IMR-90 (cell line): ENCODE measurements at regions not wholly inside any gene's neighbourhood (a gene's known extent, or its start where the extent isn't known, plus 50 kb on each side); places are given as distances from the start of the nearest gene placed in this dataset.
A peak's percentile ranks its signal among the peaks of the same experiment; 100 is the strongest.

Experiments
- ATAC-seq: fragments of 200-7000 bp; cut with Tn5 transposase; 2 replicates; pipeline ENCODE4 v1.9.1; 2020; ENCODE audit warnings: low read depth, mild to moderate bottlenecking, moderate library complexity
- BruUV-seq: library from RNA; stranded (reverse); fragments of 400-500 nt; replicated peaks from 2 replicates; lab custom pipeline; 2021; lab: Mats Ljungman, UMichigan
- CTCF ChIA-PET: fragments of 300-600 bp; formaldehyde crosslinking; extraction: SDS; loops from one replicate; lab custom pipeline; 2021; ENCODE audit warnings: antibody characterized with exemption; lab: Yijun Ruan, JAX
- POLR2A ChIA-PET: fragments of 300-600 bp; sonication (Branson Sonifier 250); formaldehyde crosslinking; loops from one replicate; lab custom pipeline; 2022; ENCODE audit warnings: antibody characterized with exemption; ENCODE audit not compliant: unreplicated experiment; lab: Charles Lee
- DNase-seq: peaks from one replicate; pipeline ENCODE4 v3.0.0; 2013
- H2AFZ ChIP-seq: replicated peaks from 2 replicates; pipeline ENCODE3; 2013; ENCODE audit warnings: low read length, mild to moderate bottlenecking; ENCODE audit not compliant: poor library complexity
- H2AK5ac ChIP-seq: 2 replicates; pipeline ENCODE4 v1.6.1; 2013; ENCODE audit warnings: low read depth, low read length, inconsistent platforms
- H2AK9ac ChIP-seq: replicated peaks from 2 replicates; pipeline ENCODE3; 2013; ENCODE audit warnings: mild to moderate bottlenecking, low read depth, low read length, moderate library complexity; ENCODE audit not compliant: poor library complexity
- H2BK120ac ChIP-seq: 2 replicates; pipeline ENCODE4 v1.6.1; 2013; ENCODE audit warnings: low read depth, low read length, inconsistent platforms
- H2BK15ac ChIP-seq: 3 replicates; pipeline ENCODE4 v1.6.1; 2013; ENCODE audit warnings: low read depth, low read length, inconsistent platforms
- H2BK20ac ChIP-seq: 2 replicates; pipeline ENCODE4 v1.6.1; 2013; ENCODE audit warnings: low read depth, mild to moderate bottlenecking, inconsistent platforms, low read length, moderate library complexity
- H2BK5ac ChIP-seq: 2 replicates; pipeline ENCODE4 v1.6.1; 2013; ENCODE audit warnings: mild to moderate bottlenecking, low read depth, low read length, inconsistent platforms; ENCODE audit not compliant: poor library complexity, severe bottlenecking
- H3K14ac ChIP-seq: replicated peaks from 2 replicates; pipeline ENCODE4 v1.6.1; 2013; ENCODE audit warnings: low read depth, low read length, inconsistent platforms
- H3K18ac ChIP-seq: 2 replicates; pipeline ENCODE4 v1.6.1; 2013; ENCODE audit warnings: low read depth, low read length, control low read depth
- H3K23ac ChIP-seq: 2 replicates; pipeline ENCODE4 v1.6.1; 2013; ENCODE audit warnings: low read depth, low read length, inconsistent platforms
- H3K27ac ChIP-seq: 2 replicates; pipeline ENCODE4 v1.5.1; 2013; ENCODE audit warnings: mild to moderate bottlenecking, control low read depth, low read length; ENCODE audit not compliant: insufficient read depth
- H3K27me3 ChIP-seq: 2 replicates; pipeline ENCODE4 v1.6.1; 2013; ENCODE audit warnings: low read length; ENCODE audit not compliant: control insufficient read depth, insufficient read depth
- H3K36me3 ChIP-seq: 2 replicates; pipeline ENCODE4 v1.6.1; 2013; ENCODE audit warnings: low read length, mixed read lengths; ENCODE audit not compliant: control insufficient read depth, insufficient read depth
- H3K4ac ChIP-seq: 2 replicates; pipeline ENCODE4 v1.6.1; 2013; ENCODE audit warnings: low read depth, low read length, inconsistent platforms
- H3K4me1 ChIP-seq: 2 replicates; pipeline ENCODE4 v1.6.1; 2013; ENCODE audit warnings: low read length, mixed read lengths; ENCODE audit not compliant: control insufficient read depth, insufficient read depth
- H3K4me2 ChIP-seq: 2 replicates; pipeline ENCODE4 v1.6.1; 2013; ENCODE audit warnings: low read depth, mild to moderate bottlenecking, control low read depth, low read length, moderate library complexity
- H3K4me3 ChIP-seq: 2 replicates; pipeline ENCODE4 v1.5.1; 2013; ENCODE audit warnings: low read depth, mild to moderate bottlenecking, control low read depth, low read length, moderate library complexity; ENCODE audit not compliant: insufficient read depth
- H3K56ac ChIP-seq: 2 replicates; pipeline ENCODE4 v1.6.1; 2013; ENCODE audit warnings: low read length, inconsistent platforms; ENCODE audit not compliant: insufficient read depth; ENCODE audit errors: extremely low read depth
- H3K79me1 ChIP-seq, 2 experiments: 2 replicates each; pipeline ENCODE4 v1.6.1; 2013; ENCODE audit warnings: low read length in 2 of 2, inconsistent platforms in 1 of 2, low read depth in 1 of 2
- H3K9ac ChIP-seq: 2 replicates; pipeline ENCODE4 v1.6.1; 2013; ENCODE audit warnings: low read depth, low read length, control low read depth
- H3K9me1 ChIP-seq: 2 replicates; pipeline ENCODE4 v1.6.1; 2013; ENCODE audit warnings: low read length, inconsistent platforms; ENCODE audit not compliant: insufficient read depth
- H3K9me3 ChIP-seq: 2 replicates; pipeline ENCODE4 v1.6.1; 2013; ENCODE audit warnings: low read length; ENCODE audit not compliant: control insufficient read depth, insufficient read depth
- H4K20me1 ChIP-seq: 2 replicates; pipeline ENCODE4 v1.6.1; 2013; ENCODE audit warnings: low read length, inconsistent platforms; ENCODE audit not compliant: insufficient read depth
- H4K5ac ChIP-seq: 2 replicates; pipeline ENCODE4 v1.6.1; 2013; ENCODE audit warnings: mild to moderate bottlenecking, low read depth, low read length, control low read depth
- H4K8ac ChIP-seq, 2 experiments: 2 replicates each; pipeline ENCODE4 v1.6.1; 2013; ENCODE audit warnings: low read depth in 2 of 2, low read length in 2 of 2, control low read depth in 1 of 2, inconsistent platforms in 1 of 2
- H4K91ac ChIP-seq: 2 replicates; pipeline ENCODE4 v1.6.1; 2013; ENCODE audit warnings: low read depth, low read length, inconsistent platforms; ENCODE audit not compliant: insufficient read depth
- MAFK ChIP-seq: IDR thresholded peaks from 2 replicates; pipeline ENCODE4 v1.6.1; 2012; ENCODE audit warnings: low read depth, low read length, improper control_type of control experiment
- MXI1 ChIP-seq: IDR thresholded peaks from 2 replicates; pipeline ENCODE4 v1.6.1; 2012; ENCODE audit warnings: low read depth, mild to moderate bottlenecking, low read length, moderate library complexity, borderline replicate concordance
- POLR2A ChIP-seq: IDR thresholded peaks from 2 replicates; pipeline ENCODE4 v1.6.1; 2012; ENCODE audit warnings: mild to moderate bottlenecking, low read depth, low read length
- RAD21 ChIP-seq: IDR thresholded peaks from 2 replicates; pipeline ENCODE4 v1.6.1; 2012; ENCODE audit warnings: low read length, improper control_type of control experiment
- RFX5 ChIP-seq: IDR thresholded peaks from 2 replicates; pipeline ENCODE4 v1.8.0; 2012; ENCODE audit warnings: low read depth, mild to moderate bottlenecking, low read length, moderate library complexity
- WGBS, 2 experiments: methylation state at CpG; one replicate each; pipeline versions ENCODE4 v1.1.5 to v1.1.7; 2013; ENCODE audit warnings: missing lambda C conversion rate in 2 of 2; ENCODE audit not compliant: insufficient read length in 1 of 2; ENCODE audit errors: extremely low coverage in 2 of 2; 5-methylcytosine and 5-hydroxymethylcytosine counted together
- dilution Hi-C: fragments of 300-500 bp; cut with HindIII; formaldehyde crosslinking; loops from one replicate; pipeline ENCODE4 v1.14.3; 2018; ENCODE audit warnings: low sequenced_read_pairs; ENCODE audit not compliant: unreplicated experiment
- in situ Hi-C: fragments of 300-500 bp; cut with MboI; formaldehyde crosslinking; loops from 3 replicates; pipeline ENCODE4 v1.14.3; 2019; ENCODE audit warnings: low sequenced_read_pairs, inconsistent platforms, mixed read lengths
- intact Hi-C: fragments of 100-400 bp; cut with micrococcal nuclease; formaldehyde crosslinking; loops from 2 replicates; pipeline ENCODE4 v1.10.0; 2022
- TF ChIP-seq, protein P1 (sequence below): fragments of 150-350 bp; IDR thresholded peaks from 2 replicates; pipeline ENCODE4 v1.6.1; 2016; ENCODE audit warnings: low read depth, mild to moderate bottlenecking, low read length, moderate library complexity, borderline replicate concordance

DNA sequence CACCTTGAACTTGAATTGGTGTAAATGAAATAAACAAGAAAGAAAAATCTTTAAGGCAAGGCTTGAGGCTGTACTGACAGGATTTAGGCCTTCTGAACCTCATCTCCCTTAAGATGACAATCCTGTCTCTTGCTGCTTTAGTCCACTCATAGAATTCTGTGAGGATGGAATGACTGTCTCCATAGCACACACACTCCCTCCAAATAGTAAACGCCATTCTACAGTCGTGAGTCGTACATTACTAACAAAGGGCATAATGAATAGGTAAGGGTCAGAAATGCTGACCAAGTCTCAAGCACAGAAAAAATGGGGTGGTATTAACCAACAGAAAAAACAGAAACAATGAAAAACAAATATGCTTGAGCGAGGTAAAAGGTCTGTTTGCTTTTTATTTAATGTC, 71.8 kb upstream of the SIMC1 start:
- Histone ChIP-seq H2AFZ (no peak overlapping the region), H3K14ac (no peak overlapping the region), H3K36me3 (no peaks in the 10 kb centered on the region), H3K4me3 (no peak overlapping the region), H3K27ac (no peak overlapping the region), H3K9me3 (no peaks in the 10 kb centered on the region), H3K4ac (no peak overlapping the region), H3K9me1 (no peaks in the 10 kb centered on the region), H3K4me1 (no peaks in the 10 kb centered on the region), H4K5ac (no peak overlapping the region), H3K18ac (no peak overlapping the region), H3K56ac (no peak overlapping the region), H4K20me1 (no peaks in the 10 kb centered on the region), H3K23ac (no peak overlapping the region), H3K27me3 (no peaks in the 10 kb centered on the region), H2BK5ac (no peak overlapping the region), H2BK20ac (no peak overlapping the region), H4K91ac (no peak overlapping the region), H3K4me2 (no peak overlapping the region), H2BK120ac (no peak overlapping the region), H2AK9ac (no peak overlapping the region), H2AK5ac (no peak overlapping the region), H2BK15ac (no peak overlapping the region), H3K9ac (no peak overlapping the region), H3K79me1 (no peaks in the 10 kb centered on the region), H4K8ac (no peak overlapping the region)
- POLR2A ChIA-PET: no interaction called here
- no TSS peak for BruUV-seq
- CTCF ChIA-PET: no interaction called here
- in situ Hi-C loops (no loop called here), intact Hi-C loops (no loop called here), dilution Hi-C loops (no loop called here)
- DNase-seq (peak; percentile 71), ATAC-seq (peak; percentile 80)
- TF ChIP-seq MAFK (0 out of 2 replicates have a peak, but pooled peaks have one; percentile 19), MXI1 (no peak), RAD21 (no peak), RFX5 (no peak), POLR2A (no peak)
- TF ChIP-seq, protein P1, sequence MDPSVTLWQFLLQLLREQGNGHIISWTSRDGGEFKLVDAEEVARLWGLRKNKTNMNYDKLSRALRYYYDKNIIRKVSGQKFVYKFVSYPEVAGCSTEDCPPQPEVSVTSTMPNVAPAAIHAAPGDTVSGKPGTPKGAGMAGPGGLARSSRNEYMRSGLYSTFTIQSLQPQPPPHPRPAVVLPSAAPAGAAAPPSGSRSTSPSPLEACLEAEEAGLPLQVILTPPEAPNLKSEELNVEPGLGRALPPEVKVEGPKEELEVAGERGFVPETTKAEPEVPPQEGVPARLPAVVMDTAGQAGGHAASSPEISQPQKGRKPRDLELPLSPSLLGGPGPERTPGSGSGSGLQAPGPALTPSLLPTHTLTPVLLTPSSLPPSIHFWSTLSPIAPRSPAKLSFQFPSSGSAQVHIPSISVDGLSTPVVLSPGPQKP: no peak
- no CpG with 5 or more reads among the region's 4 CpGs for WGBS, 2 experiments
